ENCODE measurements at regions not wholly inside any gene's neighbourhood (a gene's known extent, or its start where the extent isn't known, plus 50 kb on each side); places are given as distances from the start of the nearest gene placed in this dataset.

- no peaks in the 10 kb centered on the region for H3K9me3 ChIP-seq (ENCODE audit: low read length)
- no peaks in the 10 kb centered on the region for H3K9me2 ChIP-seq (ENCODE audit: insufficient read depth, low read length)
- no peaks in the 10 kb centered on the region for H3K79me2 ChIP-seq (replicated peaks; ENCODE audit: insufficient read depth, low read length)
- H3K9ac ChIP-seq (ENCODE audit: low read length) = no peak overlapping the region
- no peak overlapping the region for H3K4me2 ChIP-seq (ENCODE audit: low read length)
- no peaks in the 10 kb centered on the region for H3K27me3 ChIP-seq (ENCODE audit: insufficient read depth, low read depth, low read length)
- TF ChIP-seq EZH2 (IDR thresholded peaks at IDR 0.05; ENCODE audit: borderline replicate concordance, insufficient read depth, low read length, poor library complexity, severe bottlenecking) = no peak
- no peak for TF ChIP-seq EP300 (conservative IDR thresholded peaks at IDR 0.05; ENCODE audit: poor library complexity, severe bottlenecking)
- no peak for TF ChIP-seq MXI1 (conservative IDR thresholded peaks at IDR 0.05; ENCODE audit: poor library complexity, severe bottlenecking)
- no peak for TF ChIP-seq RAD21 (conservative IDR thresholded peaks at IDR 0.05)
- TF ChIP-seq SMC3 (conservative IDR thresholded peaks at IDR 0.05; ENCODE audit: poor library complexity) = no peak
- no peak for TF ChIP-seq TAF1 (IDR thresholded peaks at IDR 0.05; ENCODE audit: low read depth)
- TF ChIP-seq POLR2AphosphoS5 (IDR thresholded peaks at IDR 0.05) = no peak
- no peak for TF ChIP-seq REST (IDR thresholded peaks at IDR 0.05; ENCODE audit: borderline replicate concordance)
- no peak for TF ChIP-seq CTCF (IDR thresholded peaks at IDR 0.05; ENCODE audit: poor library complexity, severe bottlenecking)
- H3F3A ChIP-seq (ENCODE audit: insufficient read depth, low read length, poor library complexity, severe bottlenecking) = no peaks in the 10 kb centered on the region
- no peaks in the 10 kb centered on the region for H4K20me1 ChIP-seq (ENCODE audit: insufficient read depth)
- no peak overlapping the region for H2AFZ ChIP-seq (ENCODE audit: low read depth, low read length)
- no peaks in the 10 kb centered on the region for H3K36me3 ChIP-seq (ENCODE audit: insufficient read depth, low read length)
- no peak overlapping the region for H3K4me3 ChIP-seq (ENCODE audit: low read length)
- H3K27ac ChIP-seq (ENCODE audit: low read length) = no peak overlapping the region
Measured at GRCh38 chr5:111948092-111948841, 191.3 kb upstream of the NREP start.

GRCh38 chr5:111946556-111946955, 189.6 kb upstream of the NREP start:
- Histone ChIP-seq H3K9me2 (ENCODE audit: insufficient read depth, low read length) (no peaks in the 10 kb centered on the region), H3K9ac (ENCODE audit: low read length) (no peak overlapping the region), H3K79me2 (replicated peaks; ENCODE audit: insufficient read depth, low read length) (no peaks in the 10 kb centered on the region), H3K4me3 (ENCODE audit: low read length) (no peak overlapping the region), H3K9me3 (ENCODE audit: low read length) (no peaks in the 10 kb centered on the region), H2AFZ (ENCODE audit: low read depth, low read length) (no peak overlapping the region), H3F3A (ENCODE audit: insufficient read depth, low read length, poor library complexity, severe bottlenecking) (no peaks in the 10 kb centered on the region), H3K27ac (ENCODE audit: low read length) (no peak overlapping the region), H4K20me1 (ENCODE audit: insufficient read depth) (no peaks in the 10 kb centered on the region), H3K27me3 (ENCODE audit: insufficient read depth, low read depth, low read length) (no peaks in the 10 kb centered on the region), H3K36me3 (ENCODE audit: insufficient read depth, low read length) (no peaks in the 10 kb centered on the region), H3K4me2 (ENCODE audit: low read length) (no peak overlapping the region)
- no peak for TF ChIP-seq MXI1 (conservative IDR thresholded peaks at IDR 0.05; ENCODE audit: poor library complexity, severe bottlenecking)
- no peak for TF ChIP-seq EZH2 (IDR thresholded peaks at IDR 0.05; ENCODE audit: borderline replicate concordance, insufficient read depth, low read length, poor library complexity, severe bottlenecking)
- TF ChIP-seq RAD21 (conservative IDR thresholded peaks at IDR 0.05) = no peak
- TF ChIP-seq TAF1 (IDR thresholded peaks at IDR 0.05; ENCODE audit: low read depth) = no peak
- no peak for TF ChIP-seq REST (IDR thresholded peaks at IDR 0.05; ENCODE audit: borderline replicate concordance)
- TF ChIP-seq CTCF (IDR thresholded peaks at IDR 0.05; ENCODE audit: poor library complexity, severe bottlenecking) = no peak
- no peak for TF ChIP-seq SMC3 (conservative IDR thresholded peaks at IDR 0.05; ENCODE audit: poor library complexity)
- TF ChIP-seq EP300 (conservative IDR thresholded peaks at IDR 0.05; ENCODE audit: poor library complexity, severe bottlenecking) = no peak
- TF ChIP-seq POLR2AphosphoS5 (IDR thresholded peaks at IDR 0.05) = no peak

Data from neural cell (in vitro differentiated cells).